ENCODE measurements at regions not wholly inside any gene's neighbourhood (a gene's known extent, or its start where the extent isn't known, plus 50 kb on each side); places are given as distances from the start of the nearest gene placed in this dataset.

GRCh38 chr13:47798906-47799305 is 202.2 kb downstream of the SUCLA2 start:
- no peak for TF ChIP-seq ZBTB8A (CRISPR knock-in tag; IDR thresholded peaks at IDR 0.05; ENCODE audit: borderline replicate concordance, low read depth)
- TF ChIP-seq IRF2 (CRISPR knock-in tag; IDR thresholded peaks at IDR 0.05): no peak
- no peak for TF ChIP-seq ZNF558 (CRISPR knock-in tag; IDR thresholded peaks at IDR 0.05; ENCODE audit: borderline replicate concordance)
- TF ChIP-seq ZHX1 (CRISPR knock-in tag; IDR thresholded peaks at IDR 0.05; ENCODE audit: low read depth): no peak

Measured in HepG2 (cell line).